Endothelial cell of umbilical vein (primary cell): ENCODE measurements at regions not wholly inside any gene's neighbourhood (a gene's known extent, or its start where the extent isn't known, plus 50 kb on each side); places are given as distances from the start of the nearest gene placed in this dataset.

Source experiments
- BruUV-seq: library from RNA; stranded (reverse); fragments of 400-500 nt; replicated peaks from 2 replicates; lab custom pipeline; 2021; lab: Mats Ljungman, UMichigan
- CTCF ChIA-PET: fragments of 300-600, 350-600 bp; sonication (Branson Sonifier 250); formaldehyde crosslinking; loops from one replicate; lab custom pipeline; 2021; ENCODE audit warnings: antibody characterized with exemption, inconsistent platforms; lab: Charles Lee
- POLR2A ChIA-PET: fragments of 300-600, 350-600 bp; sonication (Branson Sonifier 250); formaldehyde crosslinking; loops from one replicate; lab custom pipeline; 2021; ENCODE audit warnings: antibody characterized with exemption, inconsistent platforms; lab: Charles Lee
- DNase-seq: peaks from one replicate; pipeline ENCODE4 v3.0.0-alpha.2; 2011; ENCODE audit warnings: low read depth, low spot score
- FAIRE-seq: peaks from 2 replicates; lab custom pipeline; 2011; peaks lifted over from hg19 to GRCh38; lab: Jason Lieb, UNC
- H2AFZ ChIP-seq: 2 replicates; pipeline ENCODE4 v1.6.0; 2012; ENCODE audit warnings: low read depth, low read length, control low read depth, inconsistent platforms
- H3K27ac ChIP-seq: 2 replicates; pipeline ENCODE4 v1.5.1; 2011; ENCODE audit warnings: low read depth, mild to moderate bottlenecking, control low read depth, low read length, moderate library complexity; ENCODE audit not compliant: insufficient read depth
- H3K27me3 ChIP-seq, 2 experiments: 2 replicates each; pipeline versions ENCODE4 v1.6.0 to v1.6.1; 2011; ENCODE audit warnings: low read length in 2 of 2, mixed read lengths in 1 of 2; ENCODE audit not compliant: control insufficient read depth in 2 of 2, insufficient read depth in 2 of 2
- H3K36me3 ChIP-seq, 2 experiments: 2 replicates in 1 of 2; 3 replicates in 1 of 2; pipeline ENCODE4 v1.5.1; 2011; ENCODE audit warnings: low read length in 2 of 2, mild to moderate bottlenecking in 1 of 2, moderate library complexity in 1 of 2; ENCODE audit not compliant: control insufficient read depth in 2 of 2, insufficient read depth in 2 of 2; ENCODE audit errors: extremely low read depth in 1 of 2
- H3K4me1 ChIP-seq: 3 replicates; pipeline ENCODE4 v1.5.1; 2011; ENCODE audit warnings: mild to moderate bottlenecking, low read length; ENCODE audit not compliant: control insufficient read depth, insufficient read depth; ENCODE audit errors: extremely low read depth
- H3K4me2 ChIP-seq: 2 replicates; pipeline ENCODE4 v1.6.1; 2011; ENCODE audit warnings: low read length, control low read depth, mixed read lengths; ENCODE audit not compliant: insufficient read depth
- H3K4me3 ChIP-seq, 3 experiments: fragments of 200-600 bp in 1 of 3; sonication (generic), shearing (Covaris generic) in 1 of 3; replicated peaks in 1 of 3; 2 replicates each; pipeline ENCODE4 v1.5.1; 2011 to 2016; ENCODE audit warnings: control low read depth in 3 of 3, low read length in 3 of 3, mild to moderate bottlenecking in 2 of 3, inconsistent platforms in 1 of 3, low read depth in 1 of 3, moderate library complexity in 1 of 3; ENCODE audit not compliant: insufficient read depth in 1 of 3
- H3K79me2 ChIP-seq: 2 replicates; pipeline ENCODE4 v1.6.0; 2012; ENCODE audit warnings: low read length, inconsistent platforms; ENCODE audit not compliant: control insufficient read depth, insufficient read depth
- H3K9ac ChIP-seq: replicated peaks from 2 replicates; pipeline ENCODE3; 2011; ENCODE audit warnings: low read length, control low read depth; ENCODE audit not compliant: insufficient read depth; ENCODE audit errors: extremely low read depth
- H3K9me1 ChIP-seq: replicated peaks from 3 replicates; pipeline ENCODE4 v1.6.0; 2011; ENCODE audit warnings: mild to moderate bottlenecking, low read length; ENCODE audit not compliant: control insufficient read depth, insufficient read depth; ENCODE audit errors: extremely low read depth
- H3K9me3 ChIP-seq: replicated peaks from 2 replicates; pipeline ENCODE4 v1.5.1; 2012; ENCODE audit warnings: low read length, inconsistent platforms; ENCODE audit not compliant: control insufficient read depth, insufficient read depth
- H4K20me1 ChIP-seq: replicated peaks from 2 replicates; pipeline ENCODE3; 2011; ENCODE audit warnings: mild to moderate bottlenecking, low read length; ENCODE audit not compliant: control insufficient read depth, insufficient read depth; ENCODE audit errors: extremely low read depth
- EZH2 ChIP-seq: IDR thresholded peaks from 2 replicates; pipeline ENCODE4 v1.6.1; 2012; ENCODE audit warnings: borderline replicate concordance, low read depth, mild to moderate bottlenecking, moderate library complexity, low read length, inconsistent platforms; ENCODE audit not compliant: severe bottlenecking
- FOS ChIP-seq: IDR thresholded peaks from 2 replicates; pipeline ENCODE4 v1.6.1; 2011; ENCODE audit warnings: mild to moderate bottlenecking, low read length, moderate library complexity, borderline replicate concordance; ENCODE audit not compliant: insufficient read depth
- GATA2 ChIP-seq: IDR thresholded peaks from 2 replicates; pipeline ENCODE4 v1.7.0; 2011; ENCODE audit warnings: low read depth, mild to moderate bottlenecking, moderate library complexity, mixed read lengths, low read length; ENCODE audit not compliant: insufficient read length, insufficient read depth
- JUN ChIP-seq: IDR thresholded peaks from 2 replicates; pipeline ENCODE4 v1.6.1; 2011; ENCODE audit warnings: borderline replicate concordance, low read depth; ENCODE audit not compliant: insufficient read length, insufficient read depth
- MYC ChIP-seq: IDR thresholded peaks from one replicate; pipeline ENCODE4 v1.6.1; 2011; ENCODE audit warnings: mild to moderate bottlenecking, low read depth, low read length
- POLR2A ChIP-seq: IDR thresholded peaks from 2 replicates; pipeline ENCODE4 v1.6.1; 2012; ENCODE audit warnings: low read depth, mild to moderate bottlenecking, control low read depth, low read length
- POLR2AphosphoS5 ChIP-seq: IDR thresholded peaks from 2 replicates; pipeline ENCODE4 v1.6.1; 2012; ENCODE audit warnings: low read depth, mild to moderate bottlenecking, control low read depth, low read length, moderate library complexity; ENCODE audit not compliant: insufficient read depth
- dilution Hi-C: fragments of 300-500 bp; cut with MboI; formaldehyde crosslinking; loops from one replicate; pipeline ENCODE4 v1.15.0; 2019; ENCODE audit warnings: low sequenced_read_pairs; ENCODE audit not compliant: extremely low pct_ligation_motif_present
- intact Hi-C: fragments of 100-400 bp; cut with micrococcal nuclease; formaldehyde crosslinking; loops from one replicate; pipeline ENCODE4 v1.10.0; 2022
- TF ChIP-seq, protein P1 (sequence below), 2 donors: IDR thresholded peaks; 1 replicate in 1 of 2; 2 replicates in 1 of 2; pipeline ENCODE4 v1.5.1; 2011; ENCODE audit warnings: low read length in 2 of 2, mild to moderate bottlenecking in 2 of 2, moderate library complexity in 2 of 2, control low read depth in 1 of 2, inconsistent platforms in 1 of 2, low read depth in 1 of 2; ENCODE audit not compliant: insufficient read depth in 1 of 2; ENCODE audit errors: extremely low read depth in 1 of 2
- TF ChIP-seq, protein P2 (sequence below): IDR thresholded peaks from 2 replicates; pipeline ENCODE4 v1.6.1; 2011; ENCODE audit not compliant: insufficient read depth, insufficient read length

DNA sequence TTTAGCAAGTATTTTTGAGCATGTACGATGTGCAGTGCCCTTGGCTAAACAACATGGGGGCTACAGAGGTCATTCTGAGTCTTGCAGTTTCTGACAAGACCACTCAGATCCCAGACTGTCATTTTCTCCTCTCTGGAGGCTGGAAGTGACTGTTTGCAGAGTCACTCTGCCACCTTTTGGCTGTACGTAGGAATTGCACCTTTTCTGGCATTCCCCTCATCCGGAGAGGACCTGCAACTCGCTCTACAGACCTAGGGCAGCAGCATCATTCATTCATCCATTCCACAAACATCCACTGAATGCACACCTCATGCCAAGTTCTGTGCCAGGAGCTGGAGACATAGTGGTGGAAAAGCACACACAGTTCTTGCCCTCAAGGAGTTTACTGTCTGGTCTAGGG is 160.4 kb upstream of the GPR101 start:
- no peak overlapping the region for H2AFZ ChIP-seq
- H3K4me1 ChIP-seq: no peaks in the 10 kb centered on the region
- TF ChIP-seq, protein P1, sequence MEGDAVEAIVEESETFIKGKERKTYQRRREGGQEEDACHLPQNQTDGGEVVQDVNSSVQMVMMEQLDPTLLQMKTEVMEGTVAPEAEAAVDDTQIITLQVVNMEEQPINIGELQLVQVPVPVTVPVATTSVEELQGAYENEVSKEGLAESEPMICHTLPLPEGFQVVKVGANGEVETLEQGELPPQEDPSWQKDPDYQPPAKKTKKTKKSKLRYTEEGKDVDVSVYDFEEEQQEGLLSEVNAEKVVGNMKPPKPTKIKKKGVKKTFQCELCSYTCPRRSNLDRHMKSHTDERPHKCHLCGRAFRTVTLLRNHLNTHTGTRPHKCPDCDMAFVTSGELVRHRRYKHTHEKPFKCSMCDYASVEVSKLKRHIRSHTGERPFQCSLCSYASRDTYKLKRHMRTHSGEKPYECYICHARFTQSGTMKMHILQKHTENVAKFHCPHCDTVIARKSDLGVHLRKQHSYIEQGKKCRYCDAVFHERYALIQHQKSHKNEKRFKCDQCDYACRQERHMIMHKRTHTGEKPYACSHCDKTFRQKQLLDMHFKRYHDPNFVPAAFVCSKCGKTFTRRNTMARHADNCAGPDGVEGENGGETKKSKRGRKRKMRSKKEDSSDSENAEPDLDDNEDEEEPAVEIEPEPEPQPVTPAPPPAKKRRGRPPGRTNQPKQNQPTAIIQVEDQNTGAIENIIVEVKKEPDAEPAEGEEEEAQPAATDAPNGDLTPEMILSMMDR (IDR thresholded peaks at IDR 0.05; ENCODE audit: extremely low read depth in 1 of 2, insufficient read depth in 1 of 2, low read depth in 1 of 2, low read length in 2 of 2): peak in 1 of 2 donors; percentile 25
- TF ChIP-seq POLR2AphosphoS5: no peak
- no peak overlapping the region for H3K4me2 ChIP-seq
- H3K4me3 ChIP-seq: no peak overlapping the region
- H3K9ac ChIP-seq: no peak overlapping the region
- no peak overlapping the region for H3K27ac ChIP-seq
- H3K36me3 ChIP-seq: no peaks in the 10 kb centered on the region
- DNase-seq: peak; percentile 5
- H3K9me1 ChIP-seq: no peaks in the 10 kb centered on the region
- no peaks in the 10 kb centered on the region for H3K79me2 ChIP-seq
- POLR2A ChIA-PET: no interaction called here
- no TSS peak for BruUV-seq
- H4K20me1 ChIP-seq: no peaks in the 10 kb centered on the region
- peak; percentile 18 for FAIRE-seq
- H3K27me3 ChIP-seq: no peaks in the 10 kb centered on the region
- intact Hi-C loops (no loop called here), dilution Hi-C loops (no loop called here)
- CTCF ChIA-PET: no interaction called here
- H3K9me3 ChIP-seq: no peaks in the 10 kb centered on the region

DNA sequence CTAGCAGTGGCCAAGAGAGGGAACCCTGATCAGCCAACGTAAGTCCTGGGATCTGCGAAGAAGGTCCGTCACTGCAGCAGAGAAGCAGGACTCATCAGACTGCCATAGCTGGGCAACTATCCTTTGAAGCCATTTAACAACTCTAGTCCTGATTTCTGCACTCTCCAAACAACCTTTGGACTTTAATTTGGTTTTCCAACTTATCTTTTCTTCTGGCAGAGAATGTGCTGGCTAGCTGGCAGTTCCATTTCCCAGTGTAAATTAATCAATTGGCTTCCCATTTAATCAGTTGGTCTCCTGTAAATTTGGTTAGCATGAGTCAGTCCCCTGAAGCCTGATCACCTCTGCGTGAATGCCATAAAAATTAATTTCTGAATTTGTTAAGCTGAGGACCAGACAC is 153.7 kb upstream of the GPR101 start:
- BruUV-seq: no TSS peak
- Histone ChIP-seq H3K36me3 (no peaks in the 10 kb centered on the region), H4K20me1 (no peaks in the 10 kb centered on the region), H3K27ac (no peak overlapping the region), H3K9ac (no peak overlapping the region), H3K4me3 (no peak overlapping the region), H3K4me1 (no peaks in the 10 kb centered on the region), H3K79me2 (no peaks in the 10 kb centered on the region), H2AFZ (no peak overlapping the region), H3K4me2 (no peak overlapping the region), H3K27me3 (no peaks in the 10 kb centered on the region), H3K9me3 (no peaks in the 10 kb centered on the region), H3K9me1 (no peaks in the 10 kb centered on the region)
- ChIA-PET CTCF (no interaction called here), POLR2A (no interaction called here)
- TF ChIP-seq JUN: no peak
- TF ChIP-seq GATA2: no peak
- TF ChIP-seq, protein P1 (IDR thresholded peaks at IDR 0.05; ENCODE audit: extremely low read depth in 1 of 2, insufficient read depth in 1 of 2, low read depth in 1 of 2, low read length in 2 of 2): no peak
- TF ChIP-seq MYC: no peak
- TF ChIP-seq, protein P2, sequence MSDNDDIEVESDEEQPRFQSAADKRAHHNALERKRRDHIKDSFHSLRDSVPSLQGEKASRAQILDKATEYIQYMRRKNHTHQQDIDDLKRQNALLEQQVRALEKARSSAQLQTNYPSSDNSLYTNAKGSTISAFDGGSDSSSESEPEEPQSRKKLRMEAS: no peak
- TF ChIP-seq POLR2AphosphoS5: no peak
- TF ChIP-seq EZH2: no peak
- no peak for TF ChIP-seq FOS
- TF ChIP-seq POLR2A: no peak
- intact Hi-C loops: no loop called here
- FAIRE-seq: no peak
- DNase-seq: no peak
- dilution Hi-C loops: no loop called here
